ENCODE measurements at regions not wholly inside any gene's neighbourhood (a gene's known extent, or its start where the extent isn't known, plus 50 kb on each side); places are given as distances from the start of the nearest gene placed in this dataset.
"Not testable (repeated sequence)": the region's sequence is repeated elsewhere in the genome, so short reads cannot be mapped to it uniquely, and the experiment has no call there.

DNA sequence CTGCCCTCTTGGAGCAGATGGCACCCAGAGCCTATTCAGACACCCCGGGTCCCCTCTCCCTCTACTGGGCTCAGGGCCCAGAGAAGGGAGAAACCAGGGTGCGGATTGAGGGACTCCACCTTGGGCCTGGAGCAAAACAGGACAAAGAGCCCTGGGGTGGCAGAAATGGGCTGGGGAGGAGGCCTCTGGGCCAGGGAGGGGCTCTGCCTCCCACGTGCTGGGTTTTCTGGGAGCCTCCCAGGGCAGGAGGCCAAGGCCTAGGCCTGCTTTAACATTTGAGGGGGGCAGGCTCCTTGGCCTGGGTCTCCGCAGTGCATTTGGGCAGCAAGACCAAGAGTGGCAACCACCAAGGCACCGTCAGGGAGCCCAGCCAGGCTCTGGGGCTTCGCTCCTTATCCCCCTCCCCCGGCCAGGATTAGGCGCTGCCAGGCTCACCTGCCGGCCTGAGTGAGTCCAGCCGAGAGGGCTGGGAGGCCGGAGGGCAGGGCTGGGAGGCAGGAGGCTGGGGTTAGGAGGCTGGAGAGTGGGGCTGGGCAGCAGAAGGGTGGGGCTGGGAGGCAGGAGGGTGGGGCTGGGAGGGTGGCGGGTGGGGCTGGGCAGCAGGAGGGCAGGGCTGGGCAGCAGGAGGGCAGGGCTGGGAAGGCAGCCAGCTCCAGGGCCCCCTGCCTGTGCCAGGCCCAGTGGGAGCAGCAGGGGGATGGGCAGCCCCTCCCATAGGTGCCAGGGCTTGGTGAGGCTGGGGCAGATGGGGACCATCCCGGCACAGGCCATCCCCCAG, 101.8 kb upstream of the EIF5 start:
- peak in 2 of 3 experiments; percentile 81 to 87 for DNase-seq

- peak in 2 of 3 experiments; percentile 81 to 90 for DNase-seq
These were observed 101.2 kb upstream of the EIF5 start for GRCh38 chr14:103232831-103233319.

DNA sequence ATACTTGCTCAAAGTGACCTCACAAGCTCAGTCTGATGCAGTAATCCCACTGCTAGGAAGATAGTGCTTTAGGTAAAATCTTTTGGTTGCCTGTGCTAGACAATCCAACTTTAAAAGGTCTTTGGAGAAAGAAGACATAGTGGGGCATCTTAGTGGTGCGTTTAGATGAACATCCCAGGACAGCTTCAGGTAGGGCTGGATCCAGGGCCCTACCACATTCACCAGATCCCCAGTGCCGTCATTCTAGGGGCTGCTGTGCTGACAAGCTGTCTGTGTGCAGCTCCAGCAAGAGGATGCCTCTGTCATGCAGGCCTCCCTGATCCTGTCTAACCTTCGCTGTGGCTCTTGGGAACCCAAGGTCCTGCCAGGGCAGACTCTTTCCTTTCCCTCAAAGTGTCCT, 100.7 kb upstream of the EIF5 start:
- DNase-seq: no peak

- not testable (repeated sequence) for DNase-seq
These were observed 99.2 kb upstream of the EIF5 start for GRCh38 chr14:103234826-103235225.

DNA sequence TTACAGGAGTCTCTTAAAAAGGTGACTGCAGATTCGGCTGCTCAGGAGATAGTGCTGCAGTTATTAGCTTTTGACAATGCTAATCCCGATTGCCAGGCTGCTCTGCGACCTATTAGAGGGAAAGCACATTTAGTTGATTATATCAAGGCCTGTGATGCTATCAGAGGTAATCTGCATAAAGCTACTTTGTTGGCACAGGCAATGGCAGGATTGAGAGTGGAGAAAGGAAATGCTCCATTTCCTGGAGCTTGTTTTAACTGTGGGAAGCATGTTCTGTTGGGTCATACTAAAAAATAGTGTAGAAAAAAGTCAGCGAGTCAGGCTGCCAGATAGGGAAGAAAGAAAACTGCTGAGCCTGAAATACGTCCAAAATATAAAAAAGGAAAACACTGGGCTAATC, 98.5 kb upstream of the EIF5 start:
- not testable (repeated sequence) for DNase-seq

DNA sequence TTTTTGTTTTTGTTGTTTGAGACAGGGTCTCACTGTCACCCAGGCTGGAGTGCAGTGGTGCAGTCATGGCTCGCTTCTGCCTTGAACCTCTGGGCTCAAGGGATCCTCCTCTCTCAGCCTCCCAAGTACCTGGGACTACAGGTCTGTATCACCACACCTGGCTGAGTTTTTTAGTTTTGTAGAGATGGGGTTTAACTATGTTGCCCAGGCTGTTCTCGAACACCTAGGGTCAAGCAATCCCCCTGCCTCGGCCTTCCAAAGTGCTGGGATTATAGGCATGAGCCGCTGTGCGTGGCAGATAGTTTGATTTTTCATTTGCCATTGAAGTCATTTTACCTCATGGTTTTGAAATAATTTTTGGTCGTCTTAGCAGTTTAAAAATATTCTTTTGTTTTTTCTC, 94.3 kb upstream of the EIF5 start:
- DNase-seq: no peak

GRCh38 chr14:103241531-103241930, 92.5 kb upstream of the EIF5 start:
- DNase-seq: no peak

DNA sequence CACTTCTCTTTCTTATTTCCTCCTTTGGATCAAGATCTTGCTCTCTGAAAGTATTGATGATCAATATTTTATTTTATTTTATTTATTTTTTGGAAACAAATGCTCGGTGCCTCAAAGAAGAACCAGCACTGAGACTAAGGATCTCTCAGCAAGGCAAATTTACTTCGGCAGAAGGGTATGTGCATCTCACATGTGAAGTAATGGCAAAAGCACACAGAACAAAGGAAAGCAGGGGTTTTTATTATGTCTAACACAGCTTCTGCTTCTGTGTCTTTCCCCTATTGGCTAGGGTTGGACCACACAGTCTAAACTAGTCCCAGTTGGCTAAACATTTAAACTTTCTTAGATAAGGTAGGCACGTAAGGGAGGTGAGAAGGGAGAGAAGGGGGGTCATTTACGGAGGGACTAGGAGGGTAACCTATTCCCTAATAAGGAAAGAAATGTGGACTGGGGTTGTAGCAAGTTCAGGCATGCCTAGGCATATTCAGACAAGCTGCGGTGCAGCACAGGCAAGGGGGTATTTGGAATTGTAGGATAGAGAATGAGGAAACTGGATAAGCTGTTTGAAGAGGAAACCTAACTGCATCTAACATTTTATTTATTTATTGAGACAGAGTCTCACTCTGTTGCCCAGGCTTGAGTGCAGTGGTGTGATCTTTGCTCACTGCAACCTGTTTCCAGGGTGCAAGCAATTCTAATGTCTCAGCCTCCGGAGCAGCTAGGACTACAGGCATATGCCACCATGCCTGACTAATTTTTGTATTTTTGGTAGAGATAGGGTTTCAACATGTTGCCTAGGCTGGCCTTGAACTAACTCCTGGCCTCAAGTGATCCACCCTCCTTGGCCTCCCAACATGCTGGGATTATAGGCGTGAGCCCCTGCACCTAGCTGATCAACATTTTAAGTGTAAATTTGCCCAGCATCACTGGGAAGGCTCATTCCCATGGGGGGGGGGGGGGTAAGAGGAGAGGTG, 90.0 kb upstream of the EIF5 start:
- peak in 1 of 3 experiments; percentile 9 for DNase-seq

DNA sequence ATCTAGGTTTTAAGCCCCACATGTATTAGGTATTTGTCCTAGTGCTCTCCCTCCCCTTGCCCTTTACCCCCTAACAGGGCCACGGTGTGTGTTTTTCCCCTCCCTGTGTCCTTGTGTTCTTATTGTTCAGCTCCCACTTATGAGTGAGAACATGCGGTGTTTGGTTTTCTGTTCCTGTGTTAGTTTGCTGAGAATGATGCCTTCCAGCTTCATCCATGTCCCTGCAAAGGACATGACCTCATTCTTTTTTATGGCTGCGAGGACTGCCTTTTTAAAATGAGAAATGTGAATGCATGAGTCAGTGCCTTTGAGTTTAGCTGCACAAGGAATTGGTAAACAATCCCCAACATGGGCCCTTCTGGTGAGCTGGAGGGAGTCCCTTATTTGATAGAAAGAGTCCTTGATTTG, 88.4 kb upstream of the EIF5 start:
- DNase-seq: not testable (repeated sequence)

DNA sequence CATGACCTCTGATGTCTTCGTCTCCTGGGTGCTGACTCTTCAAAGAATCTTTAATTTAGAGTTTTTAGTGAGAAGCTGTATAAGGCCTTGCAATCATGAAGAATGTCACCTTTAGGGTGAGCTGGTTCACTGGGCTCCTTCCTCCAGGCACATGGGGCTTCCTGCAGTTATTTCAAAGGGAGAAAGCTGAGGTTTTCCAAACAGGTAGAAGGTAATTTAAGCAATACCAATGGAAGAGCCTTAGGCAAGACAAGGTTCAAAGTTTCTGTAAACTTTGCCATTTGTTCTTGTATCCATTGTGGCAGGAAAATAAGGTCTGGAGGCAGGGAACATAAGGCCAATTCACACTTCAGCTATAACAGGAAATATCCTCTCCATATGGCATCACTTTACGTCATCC, 88.0 kb upstream of the EIF5 start:
- no peak for DNase-seq

DNA sequence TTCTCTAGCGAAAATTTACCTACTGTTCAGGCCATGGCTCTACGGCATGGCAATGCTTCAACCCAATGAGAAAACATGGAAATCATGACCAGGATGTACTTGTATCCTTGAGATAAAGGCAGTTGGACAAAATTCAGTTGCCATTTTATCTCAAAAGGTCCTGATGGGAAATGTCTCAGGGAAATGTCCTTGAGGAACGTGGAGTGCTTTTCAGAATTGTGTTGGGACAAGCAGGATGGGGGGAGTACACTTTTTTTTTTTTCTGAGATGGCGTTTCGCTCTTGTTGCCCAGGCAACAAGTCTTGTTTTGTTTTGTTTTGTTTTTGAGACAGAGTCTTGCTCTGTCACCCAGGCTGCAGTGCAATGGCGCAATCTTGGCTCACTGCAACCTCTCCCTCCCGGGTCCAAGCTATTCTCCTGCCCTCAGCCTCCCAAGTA, 86.8 kb upstream of the EIF5 start:
- DNase-seq: no peak

DNA sequence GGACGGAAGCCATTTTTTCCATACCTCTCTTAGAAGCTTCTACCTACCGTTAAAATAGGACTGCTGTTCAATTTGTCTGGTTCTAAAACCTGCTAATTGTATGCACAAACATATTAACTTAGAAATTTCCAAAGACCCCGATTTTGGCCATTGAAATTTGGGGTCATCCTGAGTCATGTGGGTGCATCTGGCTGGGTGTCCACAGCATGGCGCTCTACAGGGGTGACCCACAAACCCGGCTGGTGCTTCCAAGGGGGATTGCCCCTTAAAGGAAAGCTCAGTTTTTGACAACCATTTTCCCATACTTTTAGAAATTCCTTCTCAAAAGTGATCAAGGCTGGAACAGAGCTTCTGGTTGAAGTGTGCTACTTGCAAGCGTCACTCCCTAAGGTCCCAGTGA, 83.9 kb upstream of the EIF5 start:
- no peak for DNase-seq

- no peak for DNase-seq
These were observed 83.2 kb upstream of the EIF5 start for GRCh38 chr14:103250874-103251273.

GRCh38 chr14:103255555-103255954, 78.5 kb upstream of the EIF5 start:
- no peak for DNase-seq

- no peak for DNase-seq
These were observed 77.6 kb upstream of the EIF5 start for GRCh38 chr14:103256406-103256805.

GRCh38 chr14:103257211-103257962, 76.7 kb upstream of the EIF5 start:
- no peak for DNase-seq

GRCh38 chr14:103258211-103258610, 75.8 kb upstream of the EIF5 start:
- no peak for DNase-seq

- DNase-seq: no peak
These were observed 74.9 kb upstream of the EIF5 start for GRCh38 chr14:103259184-103259583.

DNA sequence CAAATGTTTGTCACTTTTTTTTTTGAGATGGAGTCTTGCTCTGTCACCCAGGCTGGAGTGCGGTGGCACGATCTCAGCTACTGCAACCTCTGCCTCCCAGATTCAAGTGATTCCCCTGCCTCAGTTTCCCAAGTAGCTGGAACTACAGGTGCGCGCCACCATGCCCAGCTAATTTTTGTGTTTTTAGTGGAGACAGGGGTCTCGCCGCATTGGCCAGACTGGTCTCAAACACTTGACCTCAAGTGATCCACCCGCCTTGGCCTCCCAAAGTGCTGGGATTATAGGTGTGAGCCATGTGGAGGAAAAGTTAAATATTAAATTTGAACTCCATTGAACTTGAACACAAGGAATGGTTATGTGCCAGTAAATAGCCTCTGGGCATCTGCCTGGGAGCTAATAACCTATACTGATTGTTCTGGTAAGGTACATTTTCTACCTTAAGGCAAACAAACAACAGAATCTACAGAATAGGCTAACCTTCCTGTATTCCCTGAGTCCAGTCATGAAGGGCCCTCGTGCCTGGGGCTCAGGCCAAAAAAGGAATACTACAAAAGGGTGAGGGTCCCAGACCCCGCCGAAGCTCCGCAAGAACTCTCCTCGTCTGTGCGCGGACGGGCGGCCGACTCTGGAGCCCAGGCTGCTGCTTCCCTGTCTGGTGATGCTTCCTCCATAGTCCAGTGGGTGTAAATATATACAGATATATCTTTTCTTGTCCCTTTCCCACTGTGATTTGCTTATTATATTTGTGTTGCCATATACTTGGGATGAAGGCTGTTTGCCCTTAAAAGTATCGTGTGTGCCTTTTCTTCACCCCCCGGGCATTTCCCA, 74.0 kb upstream of the EIF5 start:
- DNase-seq: peak; percentile 42 to 72 (median 54)

DNA sequence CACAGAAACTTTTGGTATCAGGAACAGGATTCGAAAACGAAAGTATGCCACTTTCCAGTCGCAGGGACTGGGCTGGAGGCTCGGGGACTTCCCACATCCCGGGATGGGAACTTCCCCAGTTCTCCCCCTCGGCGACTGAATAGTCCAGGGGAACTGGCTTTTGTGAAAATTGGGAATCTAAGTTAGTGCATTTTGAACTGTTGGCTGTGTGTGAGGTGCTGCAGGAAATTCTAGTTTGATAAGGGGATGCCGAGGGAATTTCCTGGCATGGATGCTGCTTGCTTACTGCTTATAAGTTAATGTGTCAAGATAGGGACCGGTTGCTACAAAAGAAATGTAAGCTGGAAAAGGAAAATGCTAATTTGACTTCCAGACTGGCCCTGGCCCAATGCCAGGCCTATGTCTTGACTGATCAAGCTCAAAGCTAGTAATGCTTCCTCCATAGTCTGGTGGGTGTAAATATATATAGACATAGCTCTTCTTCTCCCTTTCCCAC, 73.4 kb upstream of the EIF5 start:
- DNase-seq: peak; percentile 32 to 70 (median 45)

DNA sequence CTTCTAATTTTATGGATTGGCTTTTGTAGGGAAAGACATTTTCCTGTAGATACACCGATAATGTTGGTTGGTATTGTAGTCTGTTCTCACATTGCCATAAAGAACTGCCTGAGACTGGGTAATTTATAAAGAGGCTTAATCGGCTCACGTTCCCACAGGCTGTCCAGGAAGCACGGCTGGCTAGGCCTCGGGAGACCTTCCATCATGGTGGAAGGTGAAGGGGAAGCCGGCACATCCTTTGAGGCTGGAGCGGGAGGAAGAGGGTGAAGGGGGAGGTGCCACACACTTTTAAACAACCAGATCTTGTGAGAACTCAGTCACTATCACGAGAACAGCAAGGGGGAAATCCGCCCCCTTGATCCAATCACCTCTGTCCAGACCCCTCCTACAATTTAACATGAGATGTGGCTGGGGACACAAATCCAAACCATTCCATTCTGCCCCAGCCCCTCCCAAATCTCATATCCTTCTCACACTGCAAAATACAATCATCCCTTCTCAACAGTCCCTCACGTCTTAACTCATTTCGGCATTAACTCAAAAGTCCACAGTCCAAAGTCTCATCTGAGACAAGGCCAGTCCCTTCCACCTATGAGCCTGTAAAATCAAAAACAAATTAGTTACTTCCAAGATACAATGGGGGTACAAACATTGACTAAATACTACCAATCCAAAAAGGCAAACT, 66.7 kb upstream of the EIF5 start:
- no peak for DNase-seq
